ENCODE measurements at regions not wholly inside any gene's neighbourhood (a gene's known extent, or its start where the extent isn't known, plus 50 kb on each side); places are given as distances from the start of the nearest gene placed in this dataset.

- no peak for TF ChIP-seq POLR2A (IDR thresholded peaks at IDR 0.05; ENCODE audit: extremely low read depth, insufficient read length)
- TF ChIP-seq CTCF (IDR thresholded peaks at IDR 0.05; ENCODE audit: low read depth, low read length) = no peak
- no peak for TF ChIP-seq MAX (IDR thresholded peaks at IDR 0.05; ENCODE audit: low read depth, low read length)
Measured at GRCh38 chr1:184828369-184828717, 73.7 kb upstream of the EDEM3 start.
